ENCODE measurements at regions not wholly inside any gene's neighbourhood (a gene's known extent, or its start where the extent isn't known, plus 50 kb on each side); places are given as distances from the start of the nearest gene placed in this dataset.

GRCh38 chr6:93035756-93036155 is 383.6 kb downstream of the EPHA7 start:
- Histone ChIP-seq H3K27me3 (ENCODE audit: control insufficient read depth, insufficient read depth, low read length) (no peaks in the 10 kb centered on the region), H3K27ac (ENCODE audit: low read length) (no peak overlapping the region), H3K4me3 (ENCODE audit: low read length) (no peak overlapping the region), H3K9me3 (ENCODE audit: control insufficient read depth, low read depth, low read length) (peaks cover 4% of the 10 kb centered on the region), H3K36me3 (ENCODE audit: control insufficient read depth, insufficient read depth, low read length) (no peaks in the 10 kb centered on the region), H3K4me1 (ENCODE audit: control insufficient read depth, insufficient read depth, low read length) (no peaks in the 10 kb centered on the region)
- DNase-seq: no peak

GRCh38 chr6:93021235-93021915 is 398.0 kb downstream of the EPHA7 start:
- no peak overlapping the region for H3K27ac ChIP-seq (ENCODE audit: low read length)
- no peak for DNase-seq
- no peaks in the 10 kb centered on the region for H3K9me3 ChIP-seq (ENCODE audit: control insufficient read depth, low read depth, low read length)
- no peak overlapping the region for H3K4me3 ChIP-seq (ENCODE audit: low read length)
- H3K4me1 ChIP-seq (ENCODE audit: control insufficient read depth, insufficient read depth, low read length): no peaks in the 10 kb centered on the region
- no peaks in the 10 kb centered on the region for H3K36me3 ChIP-seq (ENCODE audit: control insufficient read depth, insufficient read depth, low read length)
- 14% methylated on average over 1 of the region's 7 CpGs for WGBS (ENCODE audit: insufficient coverage, low lambda C conversion rate)
- H3K27me3 ChIP-seq (ENCODE audit: control insufficient read depth, insufficient read depth, low read length): no peaks in the 10 kb centered on the region

DNA sequence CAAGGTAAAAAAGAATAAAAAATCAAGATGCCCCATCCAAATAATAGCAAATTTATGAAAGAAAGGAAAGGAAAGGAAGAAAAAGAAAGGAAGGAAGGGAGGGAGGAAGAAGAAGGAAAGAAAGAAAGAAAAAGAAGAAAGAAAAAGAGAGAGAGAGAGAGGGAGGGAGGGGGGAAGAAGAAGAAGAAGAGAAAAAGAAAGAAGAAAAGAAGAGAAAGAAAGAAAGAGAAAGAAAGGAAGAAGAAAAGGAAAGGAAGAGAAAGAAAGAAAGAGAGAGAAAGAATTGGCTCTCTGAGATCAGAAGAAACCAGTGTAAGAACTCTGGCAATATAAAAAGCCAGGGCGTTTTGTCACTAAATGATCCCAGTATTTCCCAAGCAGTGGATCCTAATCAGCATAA is 401.7 kb downstream of the EPHA7 start:
- H3K4me1 ChIP-seq (ENCODE audit: control insufficient read depth, insufficient read depth, low read length): no peaks in the 10 kb centered on the region
- no peaks in the 10 kb centered on the region for H3K9me3 ChIP-seq (ENCODE audit: control insufficient read depth, low read depth, low read length)
- no peaks in the 10 kb centered on the region for H3K27me3 ChIP-seq (ENCODE audit: control insufficient read depth, insufficient read depth, low read length)
- WGBS (ENCODE audit: insufficient coverage, low lambda C conversion rate): 100% methylated on average over 1 of the region's 1 CpG
- no peak overlapping the region for H3K27ac ChIP-seq (ENCODE audit: low read length)
- H3K36me3 ChIP-seq (ENCODE audit: control insufficient read depth, insufficient read depth, low read length): no peaks in the 10 kb centered on the region
- no peak for DNase-seq
- no peak overlapping the region for H3K4me3 ChIP-seq (ENCODE audit: low read length)

DNA sequence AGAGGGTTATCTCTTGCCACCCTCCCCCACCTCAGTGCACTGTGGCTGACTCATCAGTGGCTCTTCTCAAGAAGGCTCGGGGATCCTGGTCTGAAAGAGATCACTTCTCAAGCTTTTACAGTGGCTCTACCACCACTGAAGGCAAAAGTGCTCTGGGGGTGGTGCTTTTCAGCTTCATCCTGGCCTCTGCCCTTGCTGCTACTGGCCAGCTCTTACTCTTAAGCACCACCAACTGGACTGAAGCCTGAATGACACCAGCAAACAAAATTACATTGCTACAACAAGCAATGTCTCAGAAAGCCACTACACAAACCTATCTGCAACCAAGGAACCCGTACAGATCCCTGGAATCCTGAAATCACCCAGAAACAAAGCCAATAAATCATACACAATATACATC is 402.1 kb downstream of the EPHA7 start:
- Histone ChIP-seq H3K27me3 (ENCODE audit: control insufficient read depth, insufficient read depth, low read length) (no peaks in the 10 kb centered on the region), H3K36me3 (ENCODE audit: control insufficient read depth, insufficient read depth, low read length) (no peaks in the 10 kb centered on the region), H3K9me3 (ENCODE audit: control insufficient read depth, low read depth, low read length) (no peaks in the 10 kb centered on the region), H3K4me3 (ENCODE audit: low read length) (no peak overlapping the region), H3K27ac (ENCODE audit: low read length) (no peak overlapping the region), H3K4me1 (ENCODE audit: control insufficient read depth, insufficient read depth, low read length) (no peaks in the 10 kb centered on the region)
- no CpG with 5 or more reads among the region's 2 CpGs for WGBS (ENCODE audit: insufficient coverage, low lambda C conversion rate)
- DNase-seq: no peak

GRCh38 chr6:93013054-93013453 is 406.3 kb downstream of the EPHA7 start:
- Histone ChIP-seq H3K27ac (ENCODE audit: low read length) (no peak overlapping the region), H3K27me3 (ENCODE audit: control insufficient read depth, insufficient read depth, low read length) (no peaks in the 10 kb centered on the region), H3K4me1 (ENCODE audit: control insufficient read depth, insufficient read depth, low read length) (no peaks in the 10 kb centered on the region), H3K4me3 (ENCODE audit: low read length) (no peak overlapping the region), H3K36me3 (ENCODE audit: control insufficient read depth, insufficient read depth, low read length) (no peaks in the 10 kb centered on the region), H3K9me3 (ENCODE audit: control insufficient read depth, low read depth, low read length) (no peaks in the 10 kb centered on the region)
- 52% methylated on average over 2 of the region's 2 CpGs for WGBS (ENCODE audit: insufficient coverage, low lambda C conversion rate)
- no peak for DNase-seq

DNA sequence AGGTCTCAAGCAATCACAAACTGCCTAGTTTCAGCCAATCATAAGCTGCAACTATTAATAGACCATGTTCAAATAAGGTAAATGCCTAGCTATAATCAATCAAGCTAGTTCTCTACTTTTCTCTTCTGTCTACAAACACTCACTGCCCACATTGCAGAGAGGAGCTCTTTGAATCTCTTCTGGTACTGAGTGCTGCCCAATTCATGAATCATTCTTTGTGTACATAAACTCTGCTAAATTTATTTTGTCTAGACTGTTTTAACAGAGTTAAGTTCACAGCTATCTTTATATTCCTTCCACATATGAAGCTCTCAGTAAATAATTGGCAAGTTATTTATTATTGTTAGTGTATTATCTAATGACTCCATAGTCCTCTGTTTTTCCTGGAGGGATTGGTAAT is 411.0 kb downstream of the EPHA7 start:
- DNase-seq: no peak
- no peaks in the 10 kb centered on the region for H3K36me3 ChIP-seq (ENCODE audit: control insufficient read depth, insufficient read depth, low read length)
- no peaks in the 10 kb centered on the region for H3K9me3 ChIP-seq (ENCODE audit: control insufficient read depth, low read depth, low read length)
- H3K4me1 ChIP-seq (ENCODE audit: control insufficient read depth, insufficient read depth, low read length): no peaks in the 10 kb centered on the region
- no peak overlapping the region for H3K4me3 ChIP-seq (ENCODE audit: low read length)
- H3K27ac ChIP-seq (ENCODE audit: low read length): no peak overlapping the region
- H3K27me3 ChIP-seq (ENCODE audit: control insufficient read depth, insufficient read depth, low read length): no peaks in the 10 kb centered on the region

DNA sequence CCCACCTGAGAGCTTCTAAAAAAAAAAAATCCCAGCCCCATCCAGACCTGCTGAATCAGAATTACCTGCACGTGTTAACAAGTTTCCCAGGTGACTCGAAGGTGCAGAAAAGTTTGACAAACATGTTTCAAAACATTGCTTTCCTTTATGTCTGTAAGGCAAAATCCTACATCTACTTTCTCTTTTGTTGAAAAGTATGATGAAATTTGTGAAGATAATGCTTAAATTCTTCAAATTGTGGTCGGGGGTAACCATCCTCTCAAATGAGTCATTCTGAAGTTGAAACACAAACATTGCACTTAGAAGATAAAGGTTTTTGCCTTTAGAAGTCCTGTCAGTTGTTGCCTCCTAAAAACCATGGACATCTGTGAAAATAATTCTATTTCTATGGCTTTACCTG is 429.7 kb downstream of the EPHA7 start:
- DNase-seq: no peak
- Histone ChIP-seq H3K9me3 (ENCODE audit: control insufficient read depth, low read depth, low read length) (no peaks in the 10 kb centered on the region), H3K27me3 (ENCODE audit: control insufficient read depth, insufficient read depth, low read length) (no peaks in the 10 kb centered on the region), H3K4me1 (ENCODE audit: control insufficient read depth, insufficient read depth, low read length) (no peaks in the 10 kb centered on the region), H3K4me3 (ENCODE audit: low read length) (no peak overlapping the region), H3K36me3 (ENCODE audit: control insufficient read depth, insufficient read depth, low read length) (no peaks in the 10 kb centered on the region), H3K27ac (ENCODE audit: low read length) (no peak overlapping the region)
- WGBS (ENCODE audit: insufficient coverage, low lambda C conversion rate): 25% methylated on average over 1 of the region's 3 CpGs

DNA sequence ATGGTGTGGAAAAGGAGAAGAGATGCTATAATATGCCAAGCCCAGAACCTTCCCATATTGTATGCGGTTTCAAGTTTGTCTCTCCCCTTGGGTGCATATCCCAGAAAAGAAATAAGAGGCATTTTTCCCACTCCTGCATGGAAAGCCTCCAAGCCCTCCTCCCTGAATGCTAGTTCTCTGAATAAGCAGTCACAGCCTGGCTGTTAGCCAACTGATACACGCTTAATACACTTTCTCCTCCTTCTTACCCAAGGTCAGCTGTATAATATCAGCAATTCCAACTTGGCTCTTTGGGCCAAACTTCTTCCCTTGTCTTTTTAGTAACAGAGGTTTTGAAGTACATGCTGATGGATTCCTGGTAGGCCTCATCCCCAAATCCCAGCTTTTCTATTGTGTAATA is 440.1 kb downstream of the EPHA7 start:
- no peaks in the 10 kb centered on the region for H3K27me3 ChIP-seq (ENCODE audit: control insufficient read depth, insufficient read depth, low read length)
- H3K9me3 ChIP-seq (ENCODE audit: control insufficient read depth, low read depth, low read length): no peaks in the 10 kb centered on the region
- no peak overlapping the region for H3K27ac ChIP-seq (ENCODE audit: low read length)
- no peaks in the 10 kb centered on the region for H3K4me1 ChIP-seq (ENCODE audit: control insufficient read depth, insufficient read depth, low read length)
- no peak for DNase-seq
- no peak overlapping the region for H3K4me3 ChIP-seq (ENCODE audit: low read length)
- H3K36me3 ChIP-seq (ENCODE audit: control insufficient read depth, insufficient read depth, low read length): no peaks in the 10 kb centered on the region
- 14% methylated on average over 1 of the region's 2 CpGs for WGBS (ENCODE audit: insufficient coverage, low lambda C conversion rate)

- peak in 1 of 2 donors; percentile 23 for DNase-seq
- Histone ChIP-seq H3K27ac (ENCODE audit: low read length) (no peak overlapping the region), H3K27me3 (ENCODE audit: control insufficient read depth, insufficient read depth, low read length) (no peaks in the 10 kb centered on the region), H3K4me3 (ENCODE audit: low read length) (no peak overlapping the region), H3K4me1 (ENCODE audit: control insufficient read depth, insufficient read depth, low read length) (no peaks in the 10 kb centered on the region), H3K36me3 (ENCODE audit: control insufficient read depth, insufficient read depth, low read length) (no peaks in the 10 kb centered on the region), H3K9me3 (ENCODE audit: control insufficient read depth, low read depth, low read length) (no peaks in the 10 kb centered on the region)
- no CpG with 5 or more reads among the region's 1 CpG for WGBS (ENCODE audit: insufficient coverage, low lambda C conversion rate)
Observed at GRCh38 chr6:92977018-92977417, 442.3 kb downstream of the EPHA7 start.

DNA sequence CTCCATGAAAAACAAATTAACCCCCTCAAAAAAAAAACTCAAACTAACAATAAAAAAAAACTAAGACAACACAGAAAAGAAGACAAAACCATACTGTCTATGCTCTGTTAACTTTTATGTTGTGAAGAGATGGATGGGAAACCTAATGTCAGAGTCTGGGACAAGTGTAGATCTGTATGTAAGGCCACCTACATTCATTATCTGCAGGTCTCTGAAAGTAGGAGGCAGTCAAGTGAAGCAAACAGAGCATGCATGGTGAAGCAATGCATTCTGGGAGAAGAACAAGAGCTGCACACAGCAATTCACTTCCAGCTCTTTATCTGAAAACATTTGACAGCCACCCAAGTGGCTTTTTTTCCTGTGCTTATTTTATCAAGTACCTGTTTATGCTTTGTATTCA is 452.0 kb downstream of the EPHA7 start:
- Histone ChIP-seq H3K36me3 (ENCODE audit: control insufficient read depth, insufficient read depth, low read length) (no peaks in the 10 kb centered on the region), H3K9me3 (ENCODE audit: control insufficient read depth, low read depth, low read length) (no peaks in the 10 kb centered on the region), H3K27me3 (ENCODE audit: control insufficient read depth, insufficient read depth, low read length) (no peaks in the 10 kb centered on the region), H3K4me1 (ENCODE audit: control insufficient read depth, insufficient read depth, low read length) (no peaks in the 10 kb centered on the region), H3K27ac (ENCODE audit: low read length) (no peak overlapping the region), H3K4me3 (ENCODE audit: low read length) (no peak overlapping the region)
- DNase-seq: no peak

DNA sequence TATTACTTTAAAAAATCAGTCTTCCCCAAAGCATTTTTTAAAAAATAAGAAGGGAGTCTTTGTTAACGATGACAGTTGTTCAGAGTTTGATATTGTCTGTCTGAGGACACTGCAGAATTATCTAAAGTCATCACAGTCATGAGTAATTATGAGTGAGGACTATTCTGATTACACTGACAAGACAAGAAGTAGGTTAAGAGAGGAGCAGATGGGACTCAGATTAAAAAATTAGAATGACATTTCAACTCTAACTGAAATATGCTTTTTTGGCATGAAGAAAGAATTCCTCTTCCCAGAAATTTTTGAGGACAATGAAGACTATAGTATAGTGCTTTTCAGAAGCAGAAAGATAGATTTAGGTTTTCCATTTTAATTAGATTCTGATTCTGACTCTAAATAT is 456.5 kb downstream of the EPHA7 start:
- DNase-seq: no peak
- Histone ChIP-seq H3K36me3 (ENCODE audit: control insufficient read depth, insufficient read depth, low read length) (no peaks in the 10 kb centered on the region), H3K27ac (ENCODE audit: low read length) (no peak overlapping the region), H3K4me1 (ENCODE audit: control insufficient read depth, insufficient read depth, low read length) (no peaks in the 10 kb centered on the region), H3K27me3 (ENCODE audit: control insufficient read depth, insufficient read depth, low read length) (no peaks in the 10 kb centered on the region), H3K9me3 (ENCODE audit: control insufficient read depth, low read depth, low read length) (no peaks in the 10 kb centered on the region), H3K4me3 (ENCODE audit: low read length) (no peak overlapping the region)
- WGBS (ENCODE audit: insufficient coverage, low lambda C conversion rate): 82% methylated on average over 1 of the region's 1 CpG

Data from large intestine (tissue), 3 donors.